ENCODE measurements at regions not wholly inside any gene's neighbourhood (a gene's known extent, or its start where the extent isn't known, plus 50 kb on each side); places are given as distances from the start of the nearest gene placed in this dataset.

DNA sequence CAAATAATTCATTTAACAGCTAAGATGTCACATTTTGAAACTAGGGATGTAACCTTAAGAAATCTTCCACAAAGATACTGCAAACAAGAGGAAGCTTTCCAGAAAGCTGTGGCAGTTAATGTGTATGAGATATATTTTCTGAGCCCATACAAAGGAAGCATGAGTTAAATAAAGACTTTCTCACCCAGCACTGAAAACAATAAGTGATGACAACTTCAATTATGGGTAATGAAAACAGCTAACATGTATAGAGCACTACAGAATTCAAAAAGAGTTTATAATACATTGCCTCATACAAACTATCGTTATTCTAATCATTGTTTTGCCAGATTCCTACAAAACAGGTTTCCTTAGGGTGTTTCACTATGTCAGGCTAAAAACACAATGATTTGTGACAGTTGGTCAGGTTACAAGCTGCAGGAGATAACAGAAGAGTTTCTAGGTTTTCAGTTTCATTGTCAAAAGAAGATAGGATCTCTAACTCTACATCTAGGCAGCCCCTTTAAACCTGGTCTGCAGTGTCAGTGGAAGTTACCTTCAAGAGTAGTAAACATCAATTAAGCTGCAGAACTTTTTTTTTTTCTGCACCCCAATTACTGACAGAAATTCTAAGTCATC, 618.1 kb upstream of the ADGRL3 start:
- no peaks in the 10 kb centered on the region for H3K9me3 ChIP-seq (ENCODE audit: control insufficient read depth, insufficient read depth, low read length)
- no peaks in the 10 kb centered on the region for H3K4me1 ChIP-seq (ENCODE audit: control insufficient read depth, insufficient read depth, low read length)
- H3K36me3 ChIP-seq (ENCODE audit: control insufficient read depth, insufficient read depth, low read length): no peaks in the 10 kb centered on the region
- H3K4me3 ChIP-seq (ENCODE audit: low read depth, low read length): no peak overlapping the region
- no peak overlapping the region for H3K9ac ChIP-seq (ENCODE audit: low read depth, low read length)
- H3K27me3 ChIP-seq (ENCODE audit: control insufficient read depth, insufficient read depth, low read length): no peaks in the 10 kb centered on the region

DNA sequence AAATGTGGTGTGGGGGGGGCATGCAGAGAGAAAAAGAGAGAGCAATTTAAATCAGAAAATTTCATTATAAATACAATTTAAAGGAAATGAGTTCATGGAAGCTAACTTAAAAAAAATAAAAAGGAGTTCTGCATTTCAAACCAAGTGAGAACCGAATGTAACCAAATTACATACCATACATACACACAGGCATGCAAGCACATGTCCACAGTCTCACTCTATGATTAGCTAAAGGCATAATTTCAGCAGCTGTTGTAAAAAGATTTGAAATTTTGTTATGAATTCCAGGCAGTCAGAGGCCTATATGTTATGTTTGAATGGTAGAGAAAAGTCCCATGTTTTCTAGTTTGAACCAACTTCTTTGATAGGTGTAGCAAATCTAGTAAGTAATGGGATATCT, 611.6 kb upstream of the ADGRL3 start:
- Histone ChIP-seq H3K4me3 (ENCODE audit: low read depth, low read length) (no peak overlapping the region), H3K4me1 (ENCODE audit: control insufficient read depth, insufficient read depth, low read length) (no peaks in the 10 kb centered on the region), H3K27me3 (ENCODE audit: control insufficient read depth, insufficient read depth, low read length) (no peaks in the 10 kb centered on the region), H3K9ac (ENCODE audit: low read depth, low read length) (no peak overlapping the region), H3K36me3 (ENCODE audit: control insufficient read depth, insufficient read depth, low read length) (no peaks in the 10 kb centered on the region), H3K9me3 (ENCODE audit: control insufficient read depth, insufficient read depth, low read length) (no peaks in the 10 kb centered on the region)

DNA sequence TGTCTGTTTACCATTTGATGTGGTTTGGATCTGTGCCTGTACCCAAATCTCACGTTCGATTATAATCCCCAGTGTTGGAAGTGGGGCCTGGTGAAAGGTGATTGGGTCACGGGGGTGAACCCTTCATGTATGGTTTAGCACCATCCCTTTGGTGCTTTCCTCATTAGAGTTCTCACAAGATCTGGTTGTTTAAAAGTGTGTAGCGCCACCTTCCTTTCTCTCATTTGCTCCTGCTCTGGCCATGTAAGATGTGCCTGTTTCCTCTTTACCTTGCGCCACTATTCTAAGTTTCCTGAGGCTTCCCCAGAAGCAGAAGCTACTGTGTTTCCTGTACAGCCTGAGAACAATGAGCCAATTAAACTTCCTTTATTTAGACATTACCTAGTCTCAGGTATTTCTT, 610.7 kb upstream of the ADGRL3 start:
- Histone ChIP-seq H3K4me1 (ENCODE audit: control insufficient read depth, insufficient read depth, low read length) (no peaks in the 10 kb centered on the region), H3K36me3 (ENCODE audit: control insufficient read depth, insufficient read depth, low read length) (no peaks in the 10 kb centered on the region), H3K27me3 (ENCODE audit: control insufficient read depth, insufficient read depth, low read length) (no peaks in the 10 kb centered on the region), H3K9ac (ENCODE audit: low read depth, low read length) (no peak overlapping the region), H3K9me3 (ENCODE audit: control insufficient read depth, insufficient read depth, low read length) (no peaks in the 10 kb centered on the region), H3K4me3 (ENCODE audit: low read depth, low read length) (no peak overlapping the region)

DNA sequence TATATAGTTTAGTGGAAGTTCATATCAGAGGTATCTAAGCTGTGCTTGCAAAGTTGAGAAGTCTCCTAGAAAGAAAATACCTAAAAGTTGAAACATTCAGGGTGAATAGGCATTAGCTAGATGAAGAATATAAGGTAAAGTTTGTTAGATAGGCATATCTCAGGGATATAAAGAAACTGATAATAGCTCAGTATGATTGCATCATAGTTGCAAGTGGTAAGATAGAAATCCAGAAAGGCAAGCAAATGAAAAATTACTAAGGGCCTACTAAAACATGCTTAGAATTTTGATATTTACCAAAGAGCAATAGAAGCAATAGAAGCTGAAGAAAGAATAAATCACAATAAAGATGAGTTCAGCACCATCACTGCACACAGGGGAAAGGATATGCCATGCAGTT, 610.0 kb upstream of the ADGRL3 start:
- Histone ChIP-seq H3K27me3 (ENCODE audit: control insufficient read depth, insufficient read depth, low read length) (no peaks in the 10 kb centered on the region), H3K9ac (ENCODE audit: low read depth, low read length) (no peak overlapping the region), H3K4me1 (ENCODE audit: control insufficient read depth, insufficient read depth, low read length) (no peaks in the 10 kb centered on the region), H3K36me3 (ENCODE audit: control insufficient read depth, insufficient read depth, low read length) (no peaks in the 10 kb centered on the region), H3K4me3 (ENCODE audit: low read depth, low read length) (no peak overlapping the region), H3K9me3 (ENCODE audit: control insufficient read depth, insufficient read depth, low read length) (no peaks in the 10 kb centered on the region)

DNA sequence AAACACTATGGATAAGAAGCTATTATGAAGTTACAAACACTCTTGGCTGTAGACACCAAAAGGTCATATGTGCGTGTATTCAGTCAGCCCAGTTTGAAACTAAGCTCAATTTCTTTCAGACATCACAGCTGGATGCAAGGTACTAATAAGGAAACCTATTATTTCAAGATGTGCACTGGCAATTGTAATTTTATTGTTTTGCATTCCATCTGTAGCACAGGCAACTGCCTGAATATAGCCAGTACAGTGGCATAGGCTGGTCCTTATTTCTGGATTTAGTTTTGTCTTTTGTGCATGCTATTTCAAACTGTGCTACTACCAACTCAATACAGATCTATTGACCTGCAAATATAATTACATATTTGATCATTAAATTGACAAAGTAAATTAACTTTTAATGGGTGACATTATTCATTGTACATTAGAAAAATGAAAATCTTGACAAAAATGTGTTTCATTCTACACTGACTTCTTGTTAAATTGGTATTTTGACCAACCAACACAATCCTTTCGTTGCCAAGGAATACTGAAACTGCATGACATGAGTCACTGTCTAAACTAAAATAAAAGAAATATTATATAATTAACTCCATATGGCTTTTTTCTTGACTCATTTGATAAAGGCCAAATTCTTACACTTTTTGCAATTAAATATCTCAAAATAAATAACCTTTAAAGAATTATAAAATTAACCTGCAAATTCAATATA, 594.3 kb upstream of the ADGRL3 start:
- no peak overlapping the region for H3K4me3 ChIP-seq (ENCODE audit: low read depth, low read length)

DNA sequence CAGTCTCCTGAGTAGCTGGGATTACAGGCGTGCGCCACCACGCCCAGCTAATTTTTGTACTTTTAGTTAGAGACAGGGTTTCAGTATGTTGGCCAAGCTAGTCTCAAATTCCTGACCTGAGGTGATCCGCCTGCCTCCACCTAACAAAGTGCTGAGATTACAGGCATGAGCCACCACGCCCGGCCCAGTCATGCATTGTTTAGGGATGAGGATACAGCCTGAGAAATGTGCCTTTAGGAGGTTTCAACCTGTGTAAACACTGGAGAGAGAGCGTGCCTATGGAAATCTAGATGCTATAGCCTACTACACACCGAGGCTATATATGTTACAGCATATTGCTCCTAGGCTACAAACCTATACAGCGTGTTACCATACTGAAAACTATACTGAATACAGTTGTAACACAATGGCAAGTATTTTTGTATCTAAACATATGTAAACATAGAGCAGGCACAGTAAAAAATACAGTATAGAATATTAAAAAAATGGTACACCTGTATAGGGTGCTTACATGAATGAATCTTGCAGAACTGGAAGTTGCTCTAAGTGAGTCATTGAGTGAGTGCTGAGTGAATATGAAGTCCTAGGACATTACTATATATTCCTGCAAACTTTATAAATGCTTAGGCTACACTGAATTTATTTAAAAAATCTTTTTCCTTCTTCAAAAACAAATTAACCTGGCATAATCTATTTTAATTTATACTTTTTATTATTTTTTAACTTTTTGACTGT, 588.2 kb upstream of the ADGRL3 start:
- Histone ChIP-seq H3K4me1 (ENCODE audit: control insufficient read depth, insufficient read depth, low read length) (no peaks in the 10 kb centered on the region), H3K9ac (ENCODE audit: low read depth, low read length) (no peak overlapping the region), H3K9me3 (ENCODE audit: control insufficient read depth, insufficient read depth, low read length) (no peaks in the 10 kb centered on the region), H3K36me3 (ENCODE audit: control insufficient read depth, insufficient read depth, low read length) (no peaks in the 10 kb centered on the region), H3K4me3 (ENCODE audit: low read depth, low read length) (no peak overlapping the region), H3K27me3 (ENCODE audit: control insufficient read depth, insufficient read depth, low read length) (no peaks in the 10 kb centered on the region)

More for the DNA sequence above, 594.3 kb upstream of the ADGRL3 start:
- no peaks in the 10 kb centered on the region for H3K9me3 ChIP-seq (ENCODE audit: control insufficient read depth, insufficient read depth, low read length)
- H3K36me3 ChIP-seq (ENCODE audit: control insufficient read depth, insufficient read depth, low read length): no peaks in the 10 kb centered on the region
- H3K27me3 ChIP-seq (ENCODE audit: control insufficient read depth, insufficient read depth, low read length): no peaks in the 10 kb centered on the region
- no peaks in the 10 kb centered on the region for H3K4me1 ChIP-seq (ENCODE audit: control insufficient read depth, insufficient read depth, low read length)
- no peak overlapping the region for H3K9ac ChIP-seq (ENCODE audit: low read depth, low read length)

DNA sequence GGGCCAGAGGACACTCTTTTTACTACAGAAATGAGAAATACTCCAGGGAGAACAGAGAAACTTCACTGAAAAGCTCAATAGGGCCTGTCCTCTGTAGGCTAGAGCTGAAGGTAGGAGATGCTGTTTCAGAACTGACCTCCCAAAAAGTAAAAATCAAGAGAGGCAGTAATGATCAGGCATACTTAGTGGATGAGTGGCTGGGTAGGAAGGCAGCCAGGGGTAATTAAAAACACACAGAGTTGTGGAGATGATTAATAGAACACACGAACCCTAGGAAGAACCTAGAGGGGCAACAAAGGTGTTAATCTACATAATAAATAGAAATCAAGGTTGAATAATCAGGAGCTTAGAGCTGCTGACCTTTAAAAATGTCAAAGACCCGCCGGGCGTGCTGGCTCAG, 582.4 kb upstream of the ADGRL3 start:
- Histone ChIP-seq H3K9me3 (ENCODE audit: control insufficient read depth, insufficient read depth, low read length) (no peaks in the 10 kb centered on the region), H3K27me3 (ENCODE audit: control insufficient read depth, insufficient read depth, low read length) (no peaks in the 10 kb centered on the region), H3K36me3 (ENCODE audit: control insufficient read depth, insufficient read depth, low read length) (no peaks in the 10 kb centered on the region), H3K9ac (ENCODE audit: low read depth, low read length) (no peak overlapping the region), H3K4me3 (ENCODE audit: low read depth, low read length) (no peak overlapping the region), H3K4me1 (ENCODE audit: control insufficient read depth, insufficient read depth, low read length) (no peaks in the 10 kb centered on the region)

DNA sequence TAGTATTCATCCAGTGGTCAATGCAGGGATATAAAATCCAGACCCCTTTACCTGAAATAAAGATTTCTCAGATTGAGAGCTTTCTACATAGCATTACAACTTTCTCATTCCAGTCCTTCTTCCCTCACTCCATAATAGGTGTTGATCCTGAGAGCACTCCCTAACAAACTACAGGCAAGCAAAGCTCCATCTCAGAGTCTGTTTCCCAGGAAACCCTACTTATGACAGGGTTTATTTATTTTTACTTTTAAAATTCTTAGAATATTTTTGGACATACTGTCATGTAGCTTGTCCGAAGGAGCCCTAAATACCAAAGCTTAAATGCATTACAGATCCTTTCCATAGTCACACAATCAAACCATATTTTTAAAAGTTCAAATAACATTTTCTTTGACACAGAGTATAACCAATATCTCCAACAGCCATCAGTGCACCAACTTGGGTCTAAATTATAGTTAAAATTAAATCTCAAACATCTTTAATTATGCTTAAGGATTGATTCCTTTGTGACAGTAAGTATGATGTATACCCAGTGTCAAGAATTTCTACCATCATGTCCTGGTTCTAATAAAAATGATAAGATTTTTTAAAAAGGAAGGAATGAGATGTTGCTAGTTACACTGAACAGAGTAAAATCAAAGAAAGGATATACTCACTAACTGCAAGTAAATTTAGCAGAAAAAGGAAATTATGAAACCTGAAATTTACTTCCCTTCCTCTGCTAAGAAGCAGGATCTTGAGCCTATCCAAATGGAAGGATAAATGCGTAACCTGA, 580.4 kb upstream of the ADGRL3 start:
- H3K4me1 ChIP-seq (ENCODE audit: control insufficient read depth, insufficient read depth, low read length): no peaks in the 10 kb centered on the region
- no peaks in the 10 kb centered on the region for H3K9me3 ChIP-seq (ENCODE audit: control insufficient read depth, insufficient read depth, low read length)
- no peaks in the 10 kb centered on the region for H3K27me3 ChIP-seq (ENCODE audit: control insufficient read depth, insufficient read depth, low read length)
- H3K9ac ChIP-seq (ENCODE audit: low read depth, low read length): no peak overlapping the region
- no peaks in the 10 kb centered on the region for H3K36me3 ChIP-seq (ENCODE audit: control insufficient read depth, insufficient read depth, low read length)
- no peak overlapping the region for H3K4me3 ChIP-seq (ENCODE audit: low read depth, low read length)

DNA sequence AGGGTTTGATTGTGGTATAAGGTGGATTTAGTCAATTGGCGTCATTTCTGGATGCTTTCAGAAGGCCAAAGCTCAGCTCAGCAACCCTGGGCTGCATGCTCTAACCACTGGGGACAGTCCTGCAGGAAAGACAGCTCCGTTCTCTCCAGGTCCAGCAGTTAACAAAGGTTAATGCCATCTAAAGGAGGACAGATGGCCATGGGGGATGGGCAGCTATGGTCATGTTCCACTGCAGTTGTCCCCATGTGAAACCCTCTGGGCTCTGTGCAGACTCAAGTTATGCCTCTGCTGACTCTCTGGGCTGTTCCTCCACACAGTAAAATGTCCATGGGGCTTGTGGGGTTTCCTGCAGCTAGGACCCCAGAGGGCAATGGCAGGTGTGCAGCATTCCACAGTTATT, 562.1 kb upstream of the ADGRL3 start:
- no peaks in the 10 kb centered on the region for H3K4me1 ChIP-seq (ENCODE audit: control insufficient read depth, insufficient read depth, low read length)
- no peaks in the 10 kb centered on the region for H3K36me3 ChIP-seq (ENCODE audit: control insufficient read depth, insufficient read depth, low read length)
- H3K4me3 ChIP-seq (ENCODE audit: low read depth, low read length): no peak overlapping the region
- H3K27me3 ChIP-seq (ENCODE audit: control insufficient read depth, insufficient read depth, low read length): no peaks in the 10 kb centered on the region
- H3K9me3 ChIP-seq (ENCODE audit: control insufficient read depth, insufficient read depth, low read length): no peaks in the 10 kb centered on the region
- no peak overlapping the region for H3K9ac ChIP-seq (ENCODE audit: low read depth, low read length)

DNA sequence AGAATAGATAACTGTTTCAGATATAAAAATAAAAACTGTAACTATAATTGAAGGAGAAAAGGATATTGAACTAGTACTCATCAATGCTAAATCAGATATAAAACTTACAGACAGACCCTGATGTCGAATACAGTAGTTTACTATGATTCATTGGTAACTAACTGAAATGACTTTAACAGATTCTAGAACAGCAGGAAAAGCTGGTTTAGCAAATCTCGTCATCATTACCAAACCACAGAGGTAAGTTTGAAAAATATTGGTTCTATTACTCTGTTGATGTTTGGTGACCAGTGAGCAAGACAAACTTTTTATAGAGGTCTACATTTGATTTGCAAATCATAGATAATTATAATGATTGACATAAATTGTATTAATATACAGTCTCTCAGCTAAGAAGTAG, 551.4 kb upstream of the ADGRL3 start:
- Histone ChIP-seq H3K36me3 (ENCODE audit: control insufficient read depth, insufficient read depth, low read length) (no peaks in the 10 kb centered on the region), H3K9ac (ENCODE audit: low read depth, low read length) (no peak overlapping the region), H3K4me1 (ENCODE audit: control insufficient read depth, insufficient read depth, low read length) (no peaks in the 10 kb centered on the region), H3K27me3 (ENCODE audit: control insufficient read depth, insufficient read depth, low read length) (no peaks in the 10 kb centered on the region), H3K9me3 (ENCODE audit: control insufficient read depth, insufficient read depth, low read length) (no peaks in the 10 kb centered on the region), H3K4me3 (ENCODE audit: low read depth, low read length) (no peak overlapping the region)

DNA sequence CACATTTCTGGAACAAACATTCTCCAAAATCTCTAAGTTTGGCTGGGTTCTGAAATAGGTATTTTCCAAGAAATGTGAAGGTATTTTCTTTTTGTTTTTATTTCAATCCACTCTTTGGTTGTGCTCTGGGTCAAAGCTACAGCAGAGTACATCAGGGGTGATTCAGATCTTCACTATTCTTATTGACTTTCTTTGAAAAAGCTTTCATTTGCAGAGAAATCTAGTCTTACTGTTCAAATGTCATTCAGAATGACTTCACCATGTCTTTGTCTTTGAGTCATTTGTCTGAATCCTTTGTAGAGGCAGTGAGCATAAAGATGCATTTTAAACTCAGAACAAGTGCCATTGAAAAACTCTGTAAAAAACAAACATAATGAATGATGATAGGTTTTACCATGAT, 547.2 kb upstream of the ADGRL3 start:
- Histone ChIP-seq H3K9ac (ENCODE audit: low read depth, low read length) (no peak overlapping the region), H3K36me3 (ENCODE audit: control insufficient read depth, insufficient read depth, low read length) (no peaks in the 10 kb centered on the region), H3K27me3 (ENCODE audit: control insufficient read depth, insufficient read depth, low read length) (no peaks in the 10 kb centered on the region), H3K9me3 (ENCODE audit: control insufficient read depth, insufficient read depth, low read length) (no peaks in the 10 kb centered on the region), H3K4me1 (ENCODE audit: control insufficient read depth, insufficient read depth, low read length) (no peaks in the 10 kb centered on the region), H3K4me3 (ENCODE audit: low read depth, low read length) (no peak overlapping the region)

Data from iPS-15b (cell line).